Fibroblast of lung (primary cell): ENCODE measurements at regions not wholly inside any gene's neighbourhood (a gene's known extent, or its start where the extent isn't known, plus 50 kb on each side); places are given as distances from the start of the nearest gene placed in this dataset.
"Not testable (repeated sequence)": the region's sequence is repeated elsewhere in the genome, so short reads cannot be mapped to it uniquely, and the experiment has no call there.

ENCODE experiments used
- DNase-seq, 2 donors: peaks; one replicate each; pipeline versions ENCODE4 v3.0.0 to v3.0.0-alpha.2; 2010; ENCODE audit warnings: low read depth in 2 of 2
- H2AFZ ChIP-seq: 2 replicates; pipeline ENCODE4 v1.5.1; 2012; ENCODE audit warnings: low read length, control low read depth, inconsistent platforms
- H3K27ac ChIP-seq: 2 replicates; pipeline ENCODE4 v1.5.1; 2011; ENCODE audit warnings: low read length, control low read depth; ENCODE audit not compliant: insufficient read depth
- H3K27me3 ChIP-seq: 2 replicates; pipeline ENCODE4 v1.5.1; 2011; ENCODE audit warnings: mild to moderate bottlenecking, low read length; ENCODE audit not compliant: control insufficient read depth, insufficient read depth
- H3K36me3 ChIP-seq: 2 replicates; pipeline ENCODE4 v1.5.1; 2011; ENCODE audit warnings: low read length; ENCODE audit not compliant: control insufficient read depth, insufficient read depth
- H3K4me1 ChIP-seq: 2 replicates; pipeline ENCODE4 v1.5.1; 2011; ENCODE audit warnings: low read length; ENCODE audit not compliant: control insufficient read depth, insufficient read depth; ENCODE audit errors: extremely low read depth
- H3K4me2 ChIP-seq: 2 replicates; pipeline ENCODE4 v1.5.1; 2011; ENCODE audit warnings: low read length, control low read depth; ENCODE audit not compliant: insufficient read depth; ENCODE audit errors: extremely low read depth
- H3K4me3 ChIP-seq, 4 experiments: fragments of 200-600 bp in 1 of 4; sonication (generic) in 1 of 4; replicated peaks in 1 of 4; 2 replicates each; pipeline ENCODE4 v1.5.1; 2011 to 2016; ENCODE audit warnings: low read length in 4 of 4, low read depth in 3 of 4, mild to moderate bottlenecking in 3 of 4, control low read depth in 2 of 4, inconsistent platforms in 1 of 4, mixed read lengths in 1 of 4; ENCODE audit not compliant: insufficient read depth in 1 of 4; ENCODE audit errors: control extremely low read depth in 1 of 4
- H3K79me2 ChIP-seq: 2 replicates; pipeline ENCODE4 v1.5.1; 2012; ENCODE audit warnings: mild to moderate bottlenecking, low read length, inconsistent platforms; ENCODE audit not compliant: control insufficient read depth, insufficient read depth
- H3K9ac ChIP-seq: 2 replicates; pipeline ENCODE4 v1.5.1; 2011; ENCODE audit warnings: mild to moderate bottlenecking, low read length, control low read depth; ENCODE audit not compliant: insufficient read depth
- H3K9me3 ChIP-seq: 2 replicates; pipeline ENCODE4 v1.5.1; 2012; ENCODE audit warnings: low read depth, low read length; ENCODE audit not compliant: control insufficient read depth, insufficient read depth
- H4K20me1 ChIP-seq: 2 replicates; pipeline ENCODE4 v1.5.1; 2011; ENCODE audit warnings: low read length; ENCODE audit not compliant: control insufficient read depth, insufficient read depth; ENCODE audit errors: extremely low read depth
- EZH2 ChIP-seq: IDR thresholded peaks from 2 replicates; pipeline ENCODE4 v1.5.1; 2012; ENCODE audit warnings: low read length, control low read depth, mild to moderate bottlenecking; ENCODE audit errors: missing control alignments
- TF ChIP-seq, protein P1 (sequence below), 2 donors: IDR thresholded peaks in 1 of 2; conservative IDR thresholded peaks in 1 of 2; 1 replicate in 1 of 2; 2 replicates in 1 of 2; pipeline ENCODE4 v1.5.1; 2011 to 2012; ENCODE audit warnings: low read length in 2 of 2, control low read depth in 1 of 2, inconsistent platforms in 1 of 2, low read depth in 1 of 2, mild to moderate bottlenecking in 1 of 2

DNA sequence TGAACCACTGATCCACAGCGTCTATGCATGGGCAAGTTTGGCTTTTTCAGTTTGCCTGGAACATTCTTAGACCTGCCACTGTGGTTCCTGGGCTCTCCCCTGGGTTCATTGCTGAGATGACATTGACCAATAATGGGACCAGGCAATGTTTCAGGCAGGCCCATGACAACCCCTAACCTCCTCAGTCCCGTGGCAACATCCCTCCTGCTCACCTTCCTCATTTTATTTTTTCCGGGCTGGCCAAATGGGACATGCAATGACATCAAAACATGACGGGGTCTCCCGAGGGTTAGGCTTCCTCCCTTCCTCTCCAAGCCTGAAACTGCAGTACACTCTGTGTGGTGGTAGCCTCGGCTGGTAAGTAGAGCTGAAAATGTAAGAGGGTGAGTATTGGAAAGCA, 234.0 kb upstream of the RREB1 start:
- H3K4me3 ChIP-seq, result no peak overlapping the region
- no peak overlapping the region for H3K9ac ChIP-seq
- no peaks in the 10 kb centered on the region for H3K27me3 ChIP-seq
- no peak overlapping the region for H3K27ac ChIP-seq
- TF ChIP-seq EZH2, result no peak
- TF ChIP-seq, protein P1, sequence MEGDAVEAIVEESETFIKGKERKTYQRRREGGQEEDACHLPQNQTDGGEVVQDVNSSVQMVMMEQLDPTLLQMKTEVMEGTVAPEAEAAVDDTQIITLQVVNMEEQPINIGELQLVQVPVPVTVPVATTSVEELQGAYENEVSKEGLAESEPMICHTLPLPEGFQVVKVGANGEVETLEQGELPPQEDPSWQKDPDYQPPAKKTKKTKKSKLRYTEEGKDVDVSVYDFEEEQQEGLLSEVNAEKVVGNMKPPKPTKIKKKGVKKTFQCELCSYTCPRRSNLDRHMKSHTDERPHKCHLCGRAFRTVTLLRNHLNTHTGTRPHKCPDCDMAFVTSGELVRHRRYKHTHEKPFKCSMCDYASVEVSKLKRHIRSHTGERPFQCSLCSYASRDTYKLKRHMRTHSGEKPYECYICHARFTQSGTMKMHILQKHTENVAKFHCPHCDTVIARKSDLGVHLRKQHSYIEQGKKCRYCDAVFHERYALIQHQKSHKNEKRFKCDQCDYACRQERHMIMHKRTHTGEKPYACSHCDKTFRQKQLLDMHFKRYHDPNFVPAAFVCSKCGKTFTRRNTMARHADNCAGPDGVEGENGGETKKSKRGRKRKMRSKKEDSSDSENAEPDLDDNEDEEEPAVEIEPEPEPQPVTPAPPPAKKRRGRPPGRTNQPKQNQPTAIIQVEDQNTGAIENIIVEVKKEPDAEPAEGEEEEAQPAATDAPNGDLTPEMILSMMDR (conservative IDR thresholded peaks at IDR 0.05 in 1 of 2, IDR thresholded peaks at IDR 0.05 in 1 of 2; ENCODE audit: low read depth in 1 of 2, low read length in 2 of 2), result no peak
- H3K4me1 ChIP-seq, result no peaks in the 10 kb centered on the region
- H3K36me3 ChIP-seq, result no peaks in the 10 kb centered on the region
- H3K4me2 ChIP-seq, result no peak overlapping the region
- H2AFZ ChIP-seq, result no peak overlapping the region
- no peaks in the 10 kb centered on the region for H3K79me2 ChIP-seq
- no peaks in the 10 kb centered on the region for H4K20me1 ChIP-seq
- DNase-seq, result no peak
- H3K9me3 ChIP-seq, result no peaks in the 10 kb centered on the region

DNA sequence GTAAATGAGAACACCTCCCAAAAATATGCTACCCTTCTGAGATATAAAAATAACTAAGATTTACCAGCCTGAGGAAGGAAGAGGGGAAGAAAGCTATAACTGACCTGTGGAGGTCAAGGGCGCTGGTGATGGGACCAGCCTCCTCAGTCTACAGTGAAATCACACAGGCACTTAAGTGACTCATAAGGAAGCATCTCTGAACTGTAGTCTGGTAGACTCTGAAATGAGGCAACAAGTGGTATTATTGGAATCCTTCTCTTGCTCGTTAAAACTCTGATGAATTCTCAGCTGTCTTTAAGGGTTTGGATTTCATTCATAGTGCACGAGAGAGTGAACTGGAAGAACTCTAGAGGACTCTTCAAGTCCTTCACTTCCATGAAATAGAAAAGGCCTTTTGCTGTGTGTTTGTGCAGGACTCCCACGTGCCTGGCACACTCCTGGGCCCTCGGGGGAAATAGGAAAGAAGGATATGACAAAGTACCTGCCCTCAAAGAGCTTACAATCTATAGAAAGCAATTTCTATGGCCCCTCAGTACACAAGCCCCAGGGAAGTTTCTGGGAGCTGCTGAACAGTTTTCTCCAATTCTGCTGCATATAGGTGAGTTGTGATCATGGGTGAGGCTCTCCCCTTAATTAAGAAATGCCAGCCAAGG, 231.8 kb upstream of the RREB1 start:
- no peak overlapping the region for H3K4me2 ChIP-seq
- no peaks in the 10 kb centered on the region for H3K79me2 ChIP-seq
- no peak overlapping the region for H2AFZ ChIP-seq
- no peaks in the 10 kb centered on the region for H4K20me1 ChIP-seq
- TF ChIP-seq, protein P1 (conservative IDR thresholded peaks at IDR 0.05 in 1 of 2, IDR thresholded peaks at IDR 0.05 in 1 of 2; ENCODE audit: low read depth in 1 of 2, low read length in 2 of 2), result no peak
- no peak for TF ChIP-seq EZH2
- H3K27ac ChIP-seq, result no peak overlapping the region
- H3K36me3 ChIP-seq, result no peaks in the 10 kb centered on the region
- peak; percentile 79 to 86 for DNase-seq
- no peaks in the 10 kb centered on the region for H3K27me3 ChIP-seq
- H3K9ac ChIP-seq, result no peak overlapping the region
- no peak overlapping the region for H3K4me3 ChIP-seq
- H3K9me3 ChIP-seq, result no peaks in the 10 kb centered on the region
- H3K4me1 ChIP-seq, result no peaks in the 10 kb centered on the region

DNA sequence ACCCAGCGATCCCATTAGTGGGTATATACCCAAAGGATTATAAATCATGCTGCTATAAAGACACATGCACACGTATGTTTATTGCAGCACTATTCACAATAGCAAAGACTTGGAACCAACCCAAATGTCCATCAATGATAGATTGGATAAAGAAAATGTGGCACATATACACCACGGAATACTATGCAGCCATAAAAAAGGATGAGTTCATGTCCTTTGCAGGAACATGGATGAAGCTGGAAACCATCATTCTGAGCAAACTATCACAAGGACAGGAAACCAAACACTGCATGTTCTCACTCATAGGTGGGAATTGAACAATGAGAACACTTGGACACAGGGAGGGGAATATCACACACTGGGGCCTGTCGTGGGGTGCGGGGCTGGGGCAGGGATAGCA, 230.0 kb upstream of the RREB1 start:
- H2AFZ ChIP-seq, H3K9ac ChIP-seq, H3K79me2 ChIP-seq, H3K27ac ChIP-seq, H3K9me3 ChIP-seq, H4K20me1 ChIP-seq, DNase-seq, H3K36me3 ChIP-seq, H3K4me3 ChIP-seq, H3K4me1 ChIP-seq, H3K27me3 ChIP-seq, H3K4me2 ChIP-seq: not testable (repeated sequence)
